H9 (cell line): ENCODE measurements at regions not wholly inside any gene's neighbourhood (a gene's known extent, or its start where the extent isn't known, plus 50 kb on each side); places are given as distances from the start of the nearest gene placed in this dataset.

Experiments
- DNase-seq: peaks from one replicate; pipeline ENCODE4 v3.0.0-alpha.2; 2017
- H2AFZ ChIP-seq: one replicate; pipeline ENCODE4 v1.6.1; 2013; ENCODE audit warnings: mild to moderate bottlenecking, low read length, control low read depth, moderate library complexity
- H2AK5ac ChIP-seq: 2 replicates; pipeline ENCODE4 v1.6.1; 2013; ENCODE audit warnings: low read length, control low read depth, mixed read lengths; ENCODE audit not compliant: insufficient read length
- H2BK120ac ChIP-seq: one replicate; pipeline ENCODE4 v1.6.1; 2013; ENCODE audit warnings: low read depth, mild to moderate bottlenecking, low read length, control low read depth, inconsistent platforms; ENCODE audit not compliant: poor library complexity, severe bottlenecking
- H2BK12ac ChIP-seq: 2 replicates; pipeline ENCODE4 v1.6.1; 2013; ENCODE audit warnings: low read length, control low read depth, mixed read lengths, low read depth; ENCODE audit not compliant: insufficient read length
- H2BK15ac ChIP-seq: 2 replicates; pipeline ENCODE4 v1.6.1; 2013; ENCODE audit warnings: low read depth, low read length, control low read depth
- H2BK20ac ChIP-seq: one replicate; pipeline ENCODE4 v1.6.1; 2013; ENCODE audit warnings: low read depth, mild to moderate bottlenecking, low read length, control low read depth, inconsistent platforms; ENCODE audit not compliant: poor library complexity, severe bottlenecking
- H2BK5ac ChIP-seq: 2 replicates; pipeline ENCODE4 v1.6.1; 2013; ENCODE audit warnings: low read length, control low read depth, mixed read lengths; ENCODE audit not compliant: insufficient read length
- H3K14ac ChIP-seq: 2 replicates; pipeline ENCODE4 v1.6.1; 2013; ENCODE audit warnings: low read length, control low read depth; ENCODE audit not compliant: insufficient read depth
- H3K18ac ChIP-seq: 2 replicates; pipeline ENCODE4 v1.6.1; 2013; ENCODE audit warnings: low read depth, mild to moderate bottlenecking, mixed read lengths, low read length, control low read depth; ENCODE audit not compliant: insufficient read length
- H3K23ac ChIP-seq: 2 replicates; pipeline ENCODE4 v1.6.1; 2013; ENCODE audit warnings: low read length, control low read depth, mixed read lengths, low read depth; ENCODE audit not compliant: insufficient read length
- H3K23me2 ChIP-seq: 2 replicates; pipeline ENCODE4 v1.6.1; 2013; ENCODE audit warnings: low read depth, mild to moderate bottlenecking, mixed read lengths, low read length, control low read depth; ENCODE audit not compliant: insufficient read length, poor library complexity, severe bottlenecking
- H3K27ac ChIP-seq: 2 replicates; pipeline ENCODE4 v1.5.1; 2013; ENCODE audit warnings: low read length, control low read depth, mixed read lengths, low read depth; ENCODE audit not compliant: insufficient read length
- H3K27me3 ChIP-seq: 2 replicates; pipeline ENCODE4 v1.6.1; 2013; ENCODE audit warnings: low read length, control low read depth, inconsistent platforms; ENCODE audit not compliant: insufficient read depth
- H3K4ac ChIP-seq: 2 replicates; pipeline ENCODE4 v1.6.1; 2013; ENCODE audit warnings: low read depth, mild to moderate bottlenecking, control low read depth, inconsistent platforms, low read length, moderate library complexity
- H3K4me1 ChIP-seq: 2 replicates; pipeline ENCODE4 v1.6.1; 2013; ENCODE audit warnings: low read length, control low read depth, inconsistent platforms; ENCODE audit not compliant: insufficient read depth
- H3K4me2 ChIP-seq: 2 replicates; pipeline ENCODE4 v1.6.1; 2013; ENCODE audit warnings: low read length, control low read depth, mixed read lengths; ENCODE audit not compliant: insufficient read length, insufficient read depth
- H3K56ac ChIP-seq: 2 replicates; pipeline ENCODE4 v1.6.1; 2013; ENCODE audit warnings: low read depth, mild to moderate bottlenecking, mixed read lengths, low read length, control low read depth; ENCODE audit not compliant: insufficient read length
- H3K79me1 ChIP-seq: 2 replicates; pipeline ENCODE4 v1.6.1; 2013; ENCODE audit warnings: low read depth, mild to moderate bottlenecking, moderate library complexity, low read length, control low read depth, inconsistent platforms; ENCODE audit not compliant: insufficient read depth, poor library complexity, severe bottlenecking
- H3K79me2 ChIP-seq: 2 replicates; pipeline ENCODE4 v1.6.1; 2013; ENCODE audit warnings: low read length, control low read depth, inconsistent platforms; ENCODE audit not compliant: insufficient read depth
- H3K9ac ChIP-seq: 2 replicates; pipeline ENCODE4 v1.6.1; 2013; ENCODE audit warnings: low read length, control low read depth, mixed read lengths; ENCODE audit not compliant: insufficient read length; ENCODE audit errors: extremely low read depth
- H3K9me3 ChIP-seq: one replicate; pipeline ENCODE4 v1.6.1; 2013; ENCODE audit warnings: low read depth, low read length, inconsistent platforms; ENCODE audit not compliant: control insufficient read depth
- H3T11ph ChIP-seq: one replicate; pipeline ENCODE4 v1.6.1; 2013; ENCODE audit warnings: mild to moderate bottlenecking, low read length, control low read depth, inconsistent platforms
- H4K20me1 ChIP-seq: one replicate; pipeline ENCODE4 v1.6.1; 2013; ENCODE audit not compliant: control insufficient read depth, insufficient read length, insufficient read depth
- H4K5ac ChIP-seq: 2 replicates; pipeline ENCODE4 v1.6.1; 2013; ENCODE audit warnings: low read depth, mild to moderate bottlenecking, mixed read lengths, low read length, control low read depth; ENCODE audit not compliant: insufficient read length
- H4K8ac ChIP-seq: replicated peaks from 2 replicates; pipeline ENCODE4 v1.6.1; 2013; ENCODE audit warnings: low read length, control low read depth, mixed read lengths, low read depth; ENCODE audit not compliant: insufficient read length
- H4K91ac ChIP-seq: 2 replicates; pipeline ENCODE4 v1.6.1; 2013; ENCODE audit warnings: low read depth, mild to moderate bottlenecking, moderate library complexity, mixed read lengths, low read length, control low read depth; ENCODE audit not compliant: insufficient read length
- H3K27ac Mint-ChIP-seq, 3 experiments: 2 replicates in 2 of 3; 3 replicates in 1 of 3; pipeline ENCODE4 v1.8.0; 2020 to 2021; ENCODE audit warnings: mixed read lengths in 3 of 3, mild to moderate bottlenecking in 1 of 3, moderate library complexity in 1 of 3
- H3K27me3 Mint-ChIP-seq: 2 replicates; pipeline ENCODE4 v1.8.0; 2021; ENCODE audit warnings: low read depth, mild to moderate bottlenecking, moderate library complexity, mixed read lengths
- H3K36me3 Mint-ChIP-seq, 3 experiments: 2 replicates in 2 of 3; 3 replicates in 1 of 3; pipeline ENCODE4 v1.8.0; 2020 to 2021; ENCODE audit warnings: low read depth in 3 of 3, mixed read lengths in 3 of 3; ENCODE audit not compliant: insufficient read depth in 1 of 3
- H3K4me1 Mint-ChIP-seq, 2 experiments: 2 replicates each; pipeline ENCODE4 v1.8.0; 2020; ENCODE audit warnings: mixed read lengths in 2 of 2
- H3K4me3 Mint-ChIP-seq, 2 experiments: 2 replicates in 1 of 2; 3 replicates in 1 of 2; pipeline ENCODE4 v1.8.0; 2020 to 2021; ENCODE audit warnings: mild to moderate bottlenecking in 2 of 2, mixed read lengths in 2 of 2, moderate library complexity in 1 of 2
- H3K9me3 Mint-ChIP-seq, 2 experiments: 2 replicates in 1 of 2; 3 replicates in 1 of 2; pipeline ENCODE4 v1.8.0; 2020; ENCODE audit warnings: mild to moderate bottlenecking in 2 of 2, mixed read lengths in 2 of 2, moderate library complexity in 1 of 2
- WGBS: extraction: QIAGEN DNeasy Blood & Tissue Kit; methylation state at CpG from one replicate; pipeline ENCODE4 v1.1.7; 2013; ENCODE audit warnings: missing lambda C conversion rate, low lambda C conversion rate, mixed read lengths; ENCODE audit not compliant: insufficient read length; ENCODE audit errors: extremely low coverage; 5-methylcytosine and 5-hydroxymethylcytosine counted together
- TF ChIP-seq, protein P1 (sequence below): fragments of 200-600 bp; sonication (generic); conservative IDR thresholded peaks from 3 replicates; pipeline ENCODE4 v1.8.0; 2021; ENCODE audit warnings: antibody characterized with exemption, mild to moderate bottlenecking

DNA sequence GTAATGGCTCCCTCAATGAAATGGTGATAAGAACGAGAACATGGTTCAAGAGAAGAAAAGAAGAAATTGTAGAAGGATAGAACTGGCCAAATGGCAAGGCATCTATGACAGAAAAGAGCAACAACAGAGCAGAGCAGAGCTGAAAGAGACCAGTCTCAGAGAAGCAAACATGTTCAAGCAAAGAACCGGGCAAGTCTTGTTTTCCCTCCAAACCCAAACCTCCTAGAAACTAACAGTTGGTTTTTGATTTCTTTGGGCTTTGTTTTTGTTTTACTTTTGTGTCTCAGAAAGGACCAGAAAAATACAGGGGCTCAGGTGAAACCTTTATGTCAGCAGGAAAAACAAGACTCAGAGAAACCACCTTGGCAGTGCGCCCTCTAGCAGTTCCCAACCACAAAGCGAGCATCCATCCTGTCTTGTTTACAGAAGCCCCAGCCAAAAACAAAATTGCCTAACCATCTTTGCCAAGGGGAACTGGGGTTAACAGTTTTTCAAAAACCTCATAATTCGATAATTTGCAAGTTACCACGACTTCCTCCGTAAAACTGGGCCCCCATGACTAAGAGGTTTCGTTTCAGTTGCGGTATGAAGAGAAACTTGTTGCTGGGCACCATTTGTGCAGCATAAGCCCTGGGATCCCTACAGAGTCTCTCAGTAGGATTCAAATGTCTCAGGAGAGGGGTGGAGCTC is 159.2 kb upstream of the SLC24A5 start:
- TF ChIP-seq, protein P1, sequence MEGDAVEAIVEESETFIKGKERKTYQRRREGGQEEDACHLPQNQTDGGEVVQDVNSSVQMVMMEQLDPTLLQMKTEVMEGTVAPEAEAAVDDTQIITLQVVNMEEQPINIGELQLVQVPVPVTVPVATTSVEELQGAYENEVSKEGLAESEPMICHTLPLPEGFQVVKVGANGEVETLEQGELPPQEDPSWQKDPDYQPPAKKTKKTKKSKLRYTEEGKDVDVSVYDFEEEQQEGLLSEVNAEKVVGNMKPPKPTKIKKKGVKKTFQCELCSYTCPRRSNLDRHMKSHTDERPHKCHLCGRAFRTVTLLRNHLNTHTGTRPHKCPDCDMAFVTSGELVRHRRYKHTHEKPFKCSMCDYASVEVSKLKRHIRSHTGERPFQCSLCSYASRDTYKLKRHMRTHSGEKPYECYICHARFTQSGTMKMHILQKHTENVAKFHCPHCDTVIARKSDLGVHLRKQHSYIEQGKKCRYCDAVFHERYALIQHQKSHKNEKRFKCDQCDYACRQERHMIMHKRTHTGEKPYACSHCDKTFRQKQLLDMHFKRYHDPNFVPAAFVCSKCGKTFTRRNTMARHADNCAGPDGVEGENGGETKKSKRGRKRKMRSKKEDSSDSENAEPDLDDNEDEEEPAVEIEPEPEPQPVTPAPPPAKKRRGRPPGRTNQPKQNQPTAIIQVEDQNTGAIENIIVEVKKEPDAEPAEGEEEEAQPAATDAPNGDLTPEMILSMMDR = no peak
- Histone ChIP-seq H3K4ac (no peak overlapping the region), H3K4me2 (no peak overlapping the region), H3K9me3 (no peaks in the 10 kb centered on the region), H2BK15ac (no peak overlapping the region), H2BK120ac (no peak overlapping the region), H2BK20ac (no peak overlapping the region), H3K56ac (no peak overlapping the region), H3K4me1 (no peaks in the 10 kb centered on the region), H3K27me3 (no peaks in the 10 kb centered on the region), H4K5ac (no peak overlapping the region), H2BK5ac (no peak overlapping the region), H3K27ac (no peak overlapping the region), H3K18ac (no peak overlapping the region), H3T11ph (no peak overlapping the region), H3K79me1 (no peaks in the 10 kb centered on the region), H4K8ac (no peak overlapping the region), H4K91ac (no peak overlapping the region), H3K23ac (no peak overlapping the region), H2AFZ (no peak overlapping the region), H3K14ac (no peak overlapping the region), H3K9ac (no peak overlapping the region), H4K20me1 (no peaks in the 10 kb centered on the region), H2AK5ac (no peak overlapping the region), H3K79me2 (no peaks in the 10 kb centered on the region), H3K23me2 (no peaks in the 10 kb centered on the region), H2BK12ac (no peak overlapping the region)
- no peak for DNase-seq
- WGBS = no CpG with 5 or more reads among the region's 9 CpGs
- Mint-ChIP-seq H3K27me3 (peaks cover 4% of the 10 kb centered on the region; the same call in 1 of the 2 replicates), H3K27ac (no peak overlapping the region), H3K36me3 (no peaks in the 10 kb centered on the region), H3K4me1 (peaks cover 24 to 27% of the 10 kb centered on the region in 2 experiments), H3K4me3 (no peak overlapping the region), H3K9me3 (no peaks in the 10 kb centered on the region)
